ENCODE measurements at regions not wholly inside any gene's neighbourhood (a gene's known extent, or its start where the extent isn't known, plus 50 kb on each side); places are given as distances from the start of the nearest gene placed in this dataset.

DNA sequence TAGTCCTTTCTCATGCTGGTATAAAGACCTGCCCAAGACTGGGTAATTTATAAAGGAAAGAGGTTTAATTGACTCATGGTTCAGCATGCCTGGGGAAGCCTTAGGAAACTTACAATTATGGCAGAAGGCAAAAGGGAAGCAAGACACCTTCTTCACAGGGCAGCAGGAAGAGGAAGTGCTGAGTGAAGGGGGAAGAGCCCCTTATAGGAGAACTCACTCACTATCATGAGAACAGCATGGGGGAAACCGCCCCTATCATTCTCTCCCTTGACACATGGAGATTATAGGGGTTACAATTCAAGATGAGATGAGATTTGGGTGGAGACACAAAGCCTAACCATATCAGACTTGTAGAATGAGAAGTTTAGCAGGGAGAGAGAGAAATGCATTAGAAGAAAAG lies 373.3 kb upstream of the DIAPH2 start:
- DNase-seq = no peak

DNA sequence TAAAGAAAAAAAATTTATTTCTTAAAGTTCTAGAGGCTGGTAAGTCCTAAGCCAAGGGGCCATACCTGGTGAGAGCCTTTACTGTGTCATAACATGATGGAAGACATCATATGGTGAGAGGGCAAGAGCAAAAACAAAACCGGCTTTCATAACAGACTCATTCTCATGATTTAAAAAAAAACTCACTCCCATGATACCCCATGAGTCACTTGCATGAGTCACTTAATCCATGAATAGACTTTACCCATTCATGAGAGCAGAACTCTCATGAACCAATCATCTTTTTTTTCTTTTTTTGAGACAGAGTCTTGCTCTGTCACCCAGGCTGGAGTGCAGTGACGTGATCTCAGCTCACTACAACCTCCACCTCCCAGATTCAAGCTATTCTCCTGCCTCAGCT lies 369.7 kb upstream of the DIAPH2 start:
- peak in 1 of 4 experiments; percentile 3 for DNase-seq

DNA sequence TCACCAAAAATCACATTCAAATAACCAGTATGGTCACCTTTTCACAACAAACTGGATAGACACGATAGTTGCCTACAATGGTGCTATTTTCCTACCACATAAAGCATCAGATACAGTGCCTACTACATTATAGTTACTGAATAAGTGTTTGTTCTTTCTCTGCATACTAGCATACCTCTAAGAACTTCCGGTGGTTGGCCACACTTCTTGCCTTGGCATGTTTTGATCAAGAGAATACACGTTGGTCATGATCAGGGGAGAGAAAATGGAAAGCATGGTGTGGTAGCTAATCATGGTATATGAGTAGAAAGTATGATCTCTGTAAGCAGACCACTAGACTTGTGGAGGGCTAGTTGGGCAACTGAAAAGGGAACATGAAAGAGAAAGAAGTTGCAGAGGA lies 322.8 kb upstream of the DIAPH2 start:
- DNase-seq = no peak

DNA sequence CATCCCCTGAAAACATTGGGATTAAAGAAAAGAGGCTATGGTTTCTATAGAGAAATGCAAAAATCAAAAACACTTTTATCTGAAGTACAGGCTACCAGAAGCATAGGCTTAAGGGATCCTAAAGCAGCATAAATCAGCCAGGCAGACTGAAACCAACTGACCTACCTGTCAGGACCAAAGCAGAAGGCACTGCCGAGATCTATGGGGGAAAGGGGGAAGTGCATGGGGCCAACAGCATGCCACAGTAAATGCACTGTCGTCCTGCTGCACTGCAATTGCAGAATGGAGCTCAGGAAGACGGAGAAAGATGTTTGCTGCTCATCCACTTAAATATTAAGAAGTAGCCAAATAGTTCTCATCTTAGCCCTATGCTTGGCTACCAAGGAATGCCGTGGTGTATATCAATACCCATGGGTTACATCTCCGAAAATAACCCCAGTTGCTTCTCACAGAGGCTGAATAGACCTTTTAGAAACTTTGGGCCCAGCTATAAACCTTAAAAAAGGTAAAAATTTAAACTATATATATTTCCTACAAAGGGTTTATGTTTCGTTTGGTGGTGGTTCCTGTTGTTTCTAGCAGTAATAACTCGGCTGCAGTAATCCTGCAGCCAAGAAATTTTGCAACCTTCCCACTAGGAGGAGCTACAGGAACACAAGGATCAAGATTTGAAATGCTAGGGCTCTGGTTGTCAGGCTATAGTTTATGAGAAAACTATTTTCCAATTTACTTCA lies 312.2 kb upstream of the DIAPH2 start:
- DNase-seq = peak; percentile 44 to 74 (median 53)

DNA sequence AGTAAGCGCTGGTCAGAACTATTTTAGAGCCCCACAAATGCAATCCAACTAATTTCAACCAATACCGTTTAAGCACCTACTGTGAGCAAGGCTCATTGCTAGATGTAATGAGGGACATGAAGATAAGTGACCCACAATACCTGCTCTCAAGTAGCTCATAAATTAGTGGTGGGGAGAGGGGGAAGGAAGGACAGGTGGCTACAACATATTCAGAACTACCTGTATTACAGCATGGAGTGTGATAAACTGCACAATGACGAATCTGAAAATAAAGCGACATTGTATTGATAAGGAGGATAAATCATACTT lies 311.6 kb upstream of the DIAPH2 start:
- DNase-seq = no peak

DNA sequence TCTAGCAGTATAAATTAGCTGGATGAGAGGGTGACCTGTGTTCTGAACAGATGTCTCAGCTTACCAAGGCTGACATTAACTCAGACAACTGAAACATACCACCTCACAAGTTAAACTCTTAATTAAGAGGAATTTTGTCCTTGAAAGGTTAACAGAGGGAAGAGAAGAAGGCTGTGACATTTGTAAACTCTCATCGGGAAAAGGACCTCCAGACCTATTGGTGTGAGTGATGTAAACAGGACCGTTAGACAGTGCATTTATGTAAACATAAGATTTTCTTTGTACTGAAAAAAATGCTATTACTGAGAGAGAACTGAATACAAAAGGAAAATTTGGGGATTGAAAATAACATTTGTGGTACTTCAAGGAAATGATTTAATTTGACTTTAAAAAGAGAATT lies 308.4 kb upstream of the DIAPH2 start:
- no peak for DNase-seq

DNA sequence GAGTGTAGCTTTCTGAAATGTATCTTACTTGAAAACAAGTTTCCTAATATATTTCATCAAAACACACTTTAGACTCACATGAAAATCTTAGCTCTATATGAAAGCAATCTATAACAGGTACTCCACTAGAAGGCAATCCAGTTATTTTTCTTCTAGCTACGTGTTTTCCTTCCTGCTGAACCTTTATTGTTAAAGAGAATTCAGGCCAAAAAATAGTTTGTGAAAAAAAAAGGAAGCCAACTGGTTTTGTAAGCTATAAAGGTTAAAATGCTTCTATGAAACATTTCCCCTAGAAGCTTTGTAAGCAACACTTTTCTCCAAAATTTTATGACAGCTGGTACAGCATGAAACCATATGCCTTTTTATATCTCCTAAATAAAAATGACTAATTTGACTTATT lies 304.7 kb upstream of the DIAPH2 start:
- no peak for DNase-seq

DNA sequence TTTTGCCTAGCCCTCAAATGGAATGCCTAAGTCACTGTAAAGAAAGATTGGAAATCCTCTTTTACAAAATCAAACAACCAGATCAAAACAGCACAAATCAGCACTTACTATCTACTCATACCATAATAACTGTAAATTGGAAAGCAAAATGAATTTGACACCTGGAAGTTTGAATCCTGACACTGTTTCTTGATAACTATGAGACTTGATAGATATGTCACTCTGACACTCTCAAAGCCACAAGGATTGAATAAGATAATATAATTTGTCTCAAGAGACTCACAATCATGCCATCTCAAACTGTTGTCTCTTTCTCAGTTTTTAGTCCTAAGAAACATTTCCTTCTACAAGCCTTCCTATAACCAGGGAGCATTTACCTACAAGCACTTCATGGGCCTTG lies 302.6 kb upstream of the DIAPH2 start:
- no peak for DNase-seq

DNA sequence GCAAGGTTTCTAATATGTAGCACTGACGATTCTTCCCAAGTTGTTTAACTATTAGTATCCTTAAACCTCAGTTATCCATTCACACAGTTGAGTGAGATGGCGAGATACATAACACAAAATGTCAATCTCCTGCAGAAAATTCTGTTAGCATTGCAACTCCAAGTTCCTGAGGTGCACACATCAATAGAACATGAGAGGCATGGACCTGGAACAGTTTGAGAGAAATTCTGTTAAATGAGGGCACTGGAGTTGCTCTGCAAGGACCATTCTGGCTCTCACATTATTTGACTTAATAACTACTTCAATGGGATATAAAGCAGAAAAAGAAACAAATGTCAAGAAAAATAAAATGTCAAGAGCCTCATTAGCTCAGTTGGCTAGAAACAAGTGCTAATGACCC lies 301.2 kb upstream of the DIAPH2 start:
- DNase-seq = no peak

DNA sequence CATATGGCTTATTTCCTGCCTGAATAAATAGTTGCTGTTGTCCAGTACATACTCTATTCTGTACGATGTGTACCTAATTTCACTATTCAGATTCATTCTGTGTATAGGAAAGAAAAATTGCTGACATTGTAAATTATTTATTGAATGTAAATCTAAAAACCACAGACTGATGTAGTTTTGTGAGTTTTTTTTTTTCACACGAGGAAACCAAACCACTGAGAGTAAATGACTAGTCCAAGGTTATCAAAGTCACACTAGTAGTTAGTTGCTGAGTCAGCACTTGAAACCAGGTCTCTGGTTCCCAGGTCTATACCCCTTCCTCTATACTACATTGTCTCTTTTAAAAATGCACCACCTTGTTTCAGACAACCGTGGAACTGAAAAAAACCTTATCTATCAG lies 298.3 kb upstream of the DIAPH2 start:
- no peak for DNase-seq

DNA sequence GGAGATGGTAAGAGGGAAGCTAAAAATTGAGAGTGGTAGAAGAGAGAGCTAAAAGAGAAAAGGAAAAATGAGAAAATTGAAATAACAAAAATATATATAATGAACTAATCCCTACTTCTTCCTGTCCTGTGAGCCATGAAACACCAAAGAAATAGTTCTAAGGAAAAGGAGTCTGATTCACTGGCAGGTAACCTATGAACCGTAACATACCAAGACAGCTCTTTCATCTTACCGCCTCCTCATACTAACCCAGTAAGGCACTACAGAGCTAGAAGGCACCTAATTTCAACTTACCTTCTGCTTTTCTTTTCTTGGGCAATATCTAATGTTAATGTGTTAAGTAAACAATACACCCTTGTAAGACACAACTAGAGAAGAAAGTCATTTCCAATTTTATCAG lies 297.7 kb upstream of the DIAPH2 start:
- DNase-seq = no peak

DNA sequence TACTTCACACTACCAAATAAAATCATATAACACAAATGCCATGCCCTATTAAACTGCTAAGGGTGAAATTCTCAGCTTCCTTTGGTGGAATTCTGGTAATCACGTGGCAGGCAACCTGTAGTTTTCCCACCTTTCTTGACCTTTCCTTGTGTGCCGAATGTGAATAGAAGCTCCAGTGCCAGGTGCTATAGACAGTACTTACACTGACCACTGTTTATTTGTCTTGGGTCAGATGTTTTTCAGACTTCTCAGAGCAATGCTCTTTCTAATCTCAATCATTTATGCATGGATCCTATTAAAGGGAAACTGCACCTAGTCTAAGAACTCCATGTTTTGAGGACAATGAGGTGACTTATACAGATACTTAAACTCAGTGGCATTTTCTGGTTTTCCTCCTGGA lies 296.8 kb upstream of the DIAPH2 start:
- DNase-seq = no peak

DNA sequence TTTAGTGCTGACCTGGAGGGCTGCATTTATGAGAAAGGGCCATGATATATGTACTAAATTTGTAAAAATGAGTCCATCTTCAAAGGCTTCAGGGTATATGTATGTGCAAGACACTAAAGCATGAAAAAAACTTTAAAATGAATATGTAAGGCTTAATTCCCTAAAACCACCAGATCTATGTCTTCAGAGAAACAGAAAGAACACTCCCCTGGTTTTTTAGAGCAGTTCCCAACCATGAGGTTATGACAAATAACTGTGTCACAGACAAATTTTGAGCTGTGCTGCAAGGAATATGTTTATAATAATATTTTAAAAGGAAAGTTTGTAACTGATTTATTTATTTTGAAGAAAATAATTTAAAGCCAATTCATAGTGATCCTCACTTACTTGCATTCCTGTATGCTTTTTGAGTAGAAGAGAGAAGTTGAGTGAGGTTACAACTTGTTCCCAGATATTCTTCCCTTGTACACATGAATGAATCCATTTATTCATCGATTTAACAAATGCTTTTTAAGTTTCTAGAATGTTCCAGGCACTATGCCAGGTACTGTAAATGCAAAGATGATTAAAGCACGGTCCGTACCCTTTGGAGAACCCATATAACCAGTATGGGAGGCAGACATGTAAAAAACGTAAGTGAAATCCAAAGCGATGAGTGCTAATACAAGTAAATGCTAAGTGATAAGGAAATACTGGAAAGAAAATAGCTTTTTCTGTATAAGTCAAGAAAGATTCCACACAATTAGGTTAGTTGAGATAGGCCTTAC lies 295.2 kb upstream of the DIAPH2 start:
- DNase-seq = no peak

DNA sequence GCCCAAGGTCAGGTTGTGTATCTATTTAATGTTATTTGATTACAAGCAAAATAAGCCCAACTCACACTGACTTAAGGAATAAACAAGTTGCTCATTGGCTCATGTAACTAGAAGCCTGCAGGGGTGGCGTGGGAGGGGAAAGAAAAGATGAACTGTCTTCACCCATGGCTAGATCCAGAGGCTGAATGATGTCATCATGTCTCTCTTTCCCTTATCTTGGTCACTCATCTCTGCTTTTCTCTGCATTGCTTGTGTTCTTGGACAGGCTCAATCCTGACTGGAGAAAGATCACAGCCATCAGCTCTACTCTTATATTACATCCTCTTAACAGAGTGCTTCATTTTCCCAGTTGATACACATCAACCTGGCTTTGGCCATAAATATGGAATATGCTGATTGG lies 290.0 kb upstream of the DIAPH2 start:
- peak; percentile 7 to 47 (median 34) for DNase-seq

DNA sequence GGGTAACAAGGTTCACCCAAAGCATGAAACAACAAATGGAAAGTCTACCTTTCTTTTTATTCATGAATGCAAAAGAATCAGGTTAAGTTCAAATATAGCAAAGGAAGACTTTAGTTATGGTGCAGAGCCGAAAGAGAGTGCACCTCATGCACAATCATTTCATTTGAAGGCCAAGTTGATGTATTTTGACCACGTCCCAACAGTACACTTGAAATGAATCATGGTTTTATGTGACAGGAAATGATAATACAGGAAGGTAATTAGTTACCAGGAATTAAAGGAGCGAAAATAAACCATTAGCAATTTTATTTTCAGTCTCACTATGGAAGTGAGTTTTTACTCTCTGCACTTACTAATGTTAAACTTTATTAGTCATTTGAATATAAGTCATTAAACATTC lies 281.2 kb upstream of the DIAPH2 start:
- no peak for DNase-seq

DNA sequence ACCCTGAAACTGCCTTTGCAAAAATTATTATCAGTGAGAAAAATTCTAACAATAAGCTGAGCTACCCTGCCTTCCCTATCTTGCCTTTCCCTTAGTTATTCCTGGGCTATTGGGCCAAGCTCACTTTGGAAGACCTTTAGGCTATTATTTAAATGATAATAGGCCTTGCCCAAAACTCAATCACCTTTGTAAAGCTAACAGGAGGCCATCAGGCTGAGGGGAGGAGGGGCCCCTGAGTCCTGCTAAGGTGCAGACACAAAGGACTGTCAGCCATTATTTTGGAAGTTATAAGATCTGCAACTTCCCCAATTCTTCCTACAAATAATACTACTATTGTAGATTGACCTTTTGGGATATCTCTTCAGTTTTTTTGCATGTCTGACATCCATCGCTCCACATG lies 278.8 kb upstream of the DIAPH2 start:
- no peak for DNase-seq

DNA sequence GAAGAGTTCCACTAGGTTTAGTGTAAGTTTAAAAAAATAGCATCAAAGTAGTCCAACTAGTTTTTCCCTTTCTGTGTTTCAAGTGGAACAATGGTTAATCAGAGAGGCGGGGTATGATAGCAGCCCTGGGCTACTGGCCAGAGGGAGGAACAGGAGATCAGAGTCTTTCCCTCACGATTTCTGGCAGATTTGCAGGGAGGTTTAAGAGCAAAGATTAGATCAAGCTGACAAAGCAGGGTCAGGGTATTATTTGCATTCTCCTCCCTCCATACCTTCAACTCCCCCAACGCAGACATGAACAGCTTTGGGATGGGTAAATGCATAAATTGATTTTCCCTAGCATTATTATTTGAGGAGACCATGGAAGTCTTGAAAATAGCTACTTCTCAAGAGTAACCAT lies 277.6 kb upstream of the DIAPH2 start:
- no peak for DNase-seq

DNA sequence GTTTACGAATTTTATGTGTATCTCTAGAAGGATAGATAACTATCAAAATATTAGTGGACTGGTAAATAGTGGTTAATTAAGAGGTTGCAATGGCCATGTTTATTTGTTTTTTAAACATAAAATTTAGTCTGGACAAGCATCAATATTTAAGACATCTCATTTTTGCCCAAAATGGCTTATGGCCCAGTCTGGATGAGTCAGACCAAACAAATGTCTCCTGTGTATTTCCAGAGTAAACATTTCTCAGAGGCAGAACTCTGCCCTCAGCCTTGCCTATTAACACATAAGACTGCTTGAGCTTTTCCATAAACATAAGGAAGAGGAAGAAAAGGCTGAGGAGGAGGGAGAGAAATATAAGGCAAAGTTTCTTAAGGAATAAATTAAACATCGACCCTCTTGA lies 277.1 kb upstream of the DIAPH2 start:
- DNase-seq = no peak

DNA sequence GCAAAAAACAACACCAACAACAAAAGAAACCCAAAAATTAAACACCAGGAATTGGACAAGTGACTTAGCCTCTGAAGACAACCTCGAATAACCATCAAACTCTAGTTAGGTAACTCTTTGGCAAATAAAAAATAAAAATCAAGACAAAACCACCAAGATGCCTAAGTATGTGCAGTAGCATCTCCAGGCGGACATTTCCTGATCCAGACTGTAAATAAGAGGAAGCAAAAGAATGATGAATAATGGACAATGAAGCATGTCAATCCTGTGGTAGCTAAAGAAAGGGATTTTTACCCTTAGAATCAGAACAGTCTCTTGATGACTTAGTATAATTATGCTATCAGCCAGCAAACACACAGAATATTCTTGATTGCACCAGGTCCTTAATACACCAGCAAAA lies 276.7 kb upstream of the DIAPH2 start:
- DNase-seq = no peak

DNA sequence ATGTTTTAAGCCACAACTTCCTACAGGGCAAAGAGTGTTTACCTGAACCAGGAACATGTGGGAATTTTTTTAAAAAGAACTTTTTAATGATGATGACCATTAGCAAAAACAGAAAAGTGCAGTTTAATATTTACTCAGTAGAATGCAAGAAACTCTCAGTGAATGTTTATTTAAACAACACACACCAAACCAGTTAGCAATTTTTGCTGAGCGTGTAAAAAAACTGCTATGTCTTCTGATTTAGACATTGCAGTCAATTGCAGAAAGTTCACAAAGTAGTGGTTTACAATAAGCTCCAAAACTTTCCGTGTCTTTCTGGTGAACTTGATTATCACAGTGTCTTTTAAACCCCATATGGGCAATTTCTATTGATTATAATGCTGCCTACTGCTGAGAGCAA lies 273.7 kb upstream of the DIAPH2 start:
- no peak for DNase-seq

DNA sequence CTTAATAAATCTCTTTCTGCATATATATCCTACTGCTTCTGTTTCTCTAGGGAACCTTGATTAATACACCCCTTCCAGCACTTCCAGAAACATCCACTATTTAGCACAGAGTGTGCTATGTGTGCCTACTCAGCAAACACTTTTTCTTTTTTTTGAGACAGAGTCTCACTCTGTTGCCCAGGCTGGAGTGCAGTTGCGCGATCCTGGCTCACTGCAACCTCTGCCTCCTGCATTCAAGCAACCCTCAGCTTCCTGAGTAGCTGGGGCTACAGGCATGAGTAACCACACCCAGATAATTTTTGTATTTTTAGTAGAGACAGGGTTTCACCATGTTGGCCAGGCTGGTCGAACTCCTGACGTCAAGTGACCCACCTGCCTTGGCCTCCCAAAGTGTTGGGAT lies 266.9 kb upstream of the DIAPH2 start:
- no peak for DNase-seq

DNA sequence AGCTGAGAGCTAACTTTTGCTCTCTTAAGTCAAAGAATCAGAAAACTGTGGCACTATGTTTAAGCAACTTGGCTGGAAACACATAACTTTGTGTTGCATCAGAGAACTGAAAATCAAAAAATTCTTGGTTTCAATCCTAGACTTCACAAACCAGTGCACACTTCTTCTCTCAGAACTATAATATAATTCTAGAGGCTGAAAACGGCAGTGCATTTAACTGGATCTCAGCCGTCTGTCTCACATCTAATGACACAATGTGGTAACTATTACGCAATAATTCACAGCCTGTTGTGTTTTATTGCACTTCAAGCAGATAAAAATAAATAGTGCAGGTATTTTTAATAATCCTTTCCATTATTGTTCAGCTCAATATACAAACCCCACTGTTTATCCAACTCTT lies 260.6 kb upstream of the DIAPH2 start:
- peak; percentile 2 to 57 (median 32) for DNase-seq

DNA sequence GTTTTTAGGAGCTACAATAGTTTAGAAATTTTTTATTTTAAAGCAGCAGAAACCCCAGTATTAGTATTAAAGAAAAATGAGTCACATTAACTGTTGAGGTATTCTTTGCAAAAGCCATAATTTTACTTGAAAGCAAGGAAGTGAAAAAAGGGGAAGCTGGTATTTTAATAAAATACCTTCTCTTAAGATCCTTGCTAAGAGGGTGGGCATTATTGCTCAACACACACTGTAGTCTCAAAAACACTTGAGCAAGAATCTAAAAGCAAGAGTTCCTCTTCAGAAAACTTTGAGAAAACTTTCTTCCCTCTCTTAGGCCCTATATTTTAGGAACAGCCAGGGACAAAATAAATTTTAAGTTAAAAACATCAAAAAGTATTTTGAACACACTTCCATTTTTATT lies 259.4 kb upstream of the DIAPH2 start:
- peak; percentile 35 to 80 (median 55) for DNase-seq

DNA sequence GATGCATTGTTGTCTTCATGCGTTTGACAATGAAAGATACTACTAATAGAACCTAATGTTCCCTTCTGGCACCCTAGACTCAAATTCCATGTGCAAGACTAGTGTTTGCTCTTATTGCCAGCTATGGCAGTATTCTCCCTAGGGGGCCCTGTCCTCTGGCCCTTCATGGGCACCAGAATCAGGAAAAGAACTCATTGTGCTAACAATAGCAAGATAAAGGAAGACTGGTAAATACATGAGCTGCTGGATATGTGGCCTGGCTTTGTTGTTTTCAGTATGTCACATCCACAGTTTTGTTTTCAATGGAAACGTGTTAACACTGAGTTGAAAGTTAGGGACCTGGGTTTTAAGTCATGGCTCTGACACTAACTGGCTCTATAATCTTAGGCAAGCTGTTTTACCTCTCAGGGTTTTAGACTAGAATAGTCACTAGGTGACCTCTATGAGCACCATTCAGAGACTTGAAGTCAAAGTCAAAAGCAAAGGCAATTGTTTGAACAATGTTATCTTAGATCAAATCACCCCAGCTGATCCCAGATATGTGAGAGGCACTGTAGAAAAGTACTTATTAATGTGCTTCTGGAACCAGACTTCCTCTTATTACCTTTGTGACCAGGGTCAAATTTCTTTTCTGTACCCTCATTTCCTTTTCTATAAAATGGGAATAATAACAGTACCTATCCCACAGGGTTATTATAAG lies 253.7 kb upstream of the DIAPH2 start:
- DNase-seq = no peak

Data from suppressor macrophage (primary cell).